OCI-LY7 (cell line): ENCODE measurements at regions not wholly inside any gene's neighbourhood (a gene's known extent, or its start where the extent isn't known, plus 50 kb on each side); places are given as distances from the start of the nearest gene placed in this dataset.

ENCODE experiments used
- CTCF ChIP-seq: fragments of 200-600 bp; sonication (generic); conservative IDR thresholded peaks from 2 replicates; pipeline ENCODE4 v1.5.1; 2014; ENCODE audit warnings: mild to moderate bottlenecking, antibody characterized with exemption, low read length, moderate library complexity, mixed read lengths
- EZH2phosphoT487 ChIP-seq: fragments of 200-600 bp; sonication (generic); IDR thresholded peaks from 2 replicates; pipeline ENCODE4 v1.6.1; 2018; ENCODE audit warnings: low read depth, borderline replicate concordance, mild to moderate bottlenecking, mixed run types, antibody characterized with exemption, low read length, moderate library complexity, mixed read lengths

- TF ChIP-seq CTCF (no peak), EZH2phosphoT487 (no peak)
Observed at GRCh38 chr16:86442703-86443102, 67.6 kb upstream of the FOXF1 start.
